ENCODE measurements at regions not wholly inside any gene's neighbourhood (a gene's known extent, or its start where the extent isn't known, plus 50 kb on each side); places are given as distances from the start of the nearest gene placed in this dataset.

DNA sequence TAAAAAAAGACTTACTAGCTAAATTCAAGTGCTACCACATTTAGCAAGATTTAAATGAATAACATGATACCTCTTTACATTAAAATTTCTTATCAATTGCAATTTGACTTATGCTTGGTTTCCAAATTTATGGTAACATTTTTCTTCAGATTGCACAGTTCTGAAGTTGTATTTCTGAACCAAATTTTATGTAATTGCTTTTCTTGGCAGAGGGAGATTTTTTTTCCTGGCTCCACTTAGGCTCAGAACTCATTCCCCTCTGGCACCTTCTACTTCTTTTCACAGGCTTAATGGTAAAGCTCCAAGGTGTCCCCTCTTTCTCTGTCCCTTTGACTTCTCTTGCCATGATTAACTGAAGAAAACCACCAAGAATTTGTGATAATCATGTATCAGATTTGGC lies 99.8 kb upstream of the TMTC1 start:
- H3K9me3 ChIP-seq (ENCODE audit: control insufficient read depth in 4 of 4, low read length in 3 of 4): no peaks in the 10 kb centered on the region
- H3K4me3 ChIP-seq (ENCODE audit: low read depth in 1 of 3, low read length in 3 of 3): no peak overlapping the region
- no peaks in the 10 kb centered on the region for H3K36me3 ChIP-seq (ENCODE audit: control insufficient read depth in 4 of 4, insufficient read depth in 3 of 4, low read depth in 1 of 4, low read length in 3 of 4)
- H3K27ac ChIP-seq (ENCODE audit: low read depth in 1 of 2, low read length in 2 of 2): no peak overlapping the region
- no peak overlapping the region for H3K9ac ChIP-seq (ENCODE audit: low read depth in 1 of 2, low read length in 2 of 2)
- TF ChIP-seq HNF4G (IDR thresholded peaks at IDR 0.05): no peak
- TF ChIP-seq FOXA1 (IDR thresholded peaks at IDR 0.05): no peak
- TF ChIP-seq, protein P1, sequence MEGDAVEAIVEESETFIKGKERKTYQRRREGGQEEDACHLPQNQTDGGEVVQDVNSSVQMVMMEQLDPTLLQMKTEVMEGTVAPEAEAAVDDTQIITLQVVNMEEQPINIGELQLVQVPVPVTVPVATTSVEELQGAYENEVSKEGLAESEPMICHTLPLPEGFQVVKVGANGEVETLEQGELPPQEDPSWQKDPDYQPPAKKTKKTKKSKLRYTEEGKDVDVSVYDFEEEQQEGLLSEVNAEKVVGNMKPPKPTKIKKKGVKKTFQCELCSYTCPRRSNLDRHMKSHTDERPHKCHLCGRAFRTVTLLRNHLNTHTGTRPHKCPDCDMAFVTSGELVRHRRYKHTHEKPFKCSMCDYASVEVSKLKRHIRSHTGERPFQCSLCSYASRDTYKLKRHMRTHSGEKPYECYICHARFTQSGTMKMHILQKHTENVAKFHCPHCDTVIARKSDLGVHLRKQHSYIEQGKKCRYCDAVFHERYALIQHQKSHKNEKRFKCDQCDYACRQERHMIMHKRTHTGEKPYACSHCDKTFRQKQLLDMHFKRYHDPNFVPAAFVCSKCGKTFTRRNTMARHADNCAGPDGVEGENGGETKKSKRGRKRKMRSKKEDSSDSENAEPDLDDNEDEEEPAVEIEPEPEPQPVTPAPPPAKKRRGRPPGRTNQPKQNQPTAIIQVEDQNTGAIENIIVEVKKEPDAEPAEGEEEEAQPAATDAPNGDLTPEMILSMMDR (IDR thresholded peaks at IDR 0.05; ENCODE audit: low read depth, low read length, missing input control): no peak
- no peak for TF ChIP-seq EGR1 (IDR thresholded peaks at IDR 0.05; ENCODE audit: low read depth in 2 of 2)
- no peak for TF ChIP-seq TAF1 (conservative IDR thresholded peaks at IDR 0.05)
- TF ChIP-seq, protein P2, sequence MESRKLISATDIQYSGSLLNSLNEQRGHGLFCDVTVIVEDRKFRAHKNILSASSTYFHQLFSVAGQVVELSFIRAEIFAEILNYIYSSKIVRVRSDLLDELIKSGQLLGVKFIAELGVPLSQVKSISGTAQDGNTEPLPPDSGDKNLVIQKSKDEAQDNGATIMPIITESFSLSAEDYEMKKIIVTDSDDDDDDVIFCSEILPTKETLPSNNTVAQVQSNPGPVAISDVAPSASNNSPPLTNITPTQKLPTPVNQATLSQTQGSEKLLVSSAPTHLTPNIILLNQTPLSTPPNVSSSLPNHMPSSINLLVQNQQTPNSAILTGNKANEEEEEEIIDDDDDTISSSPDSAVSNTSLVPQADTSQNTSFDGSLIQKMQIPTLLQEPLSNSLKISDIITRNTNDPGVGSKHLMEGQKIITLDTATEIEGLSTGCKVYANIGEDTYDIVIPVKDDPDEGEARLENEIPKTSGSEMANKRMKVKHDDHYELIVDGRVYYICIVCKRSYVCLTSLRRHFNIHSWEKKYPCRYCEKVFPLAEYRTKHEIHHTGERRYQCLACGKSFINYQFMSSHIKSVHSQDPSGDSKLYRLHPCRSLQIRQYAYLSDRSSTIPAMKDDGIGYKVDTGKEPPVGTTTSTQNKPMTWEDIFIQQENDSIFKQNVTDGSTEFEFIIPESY (IDR thresholded peaks at IDR 0.05): no peak
- no peak for TF ChIP-seq SP1 (IDR thresholded peaks at IDR 0.05)
- TF ChIP-seq RXRA (IDR thresholded peaks at IDR 0.05): no peak
- no peak for TF ChIP-seq GABPA (IDR thresholded peaks at IDR 0.05 in 1 of 2, conservative IDR thresholded peaks at IDR 0.05 in 1 of 2)
- TF ChIP-seq, protein P3, sequence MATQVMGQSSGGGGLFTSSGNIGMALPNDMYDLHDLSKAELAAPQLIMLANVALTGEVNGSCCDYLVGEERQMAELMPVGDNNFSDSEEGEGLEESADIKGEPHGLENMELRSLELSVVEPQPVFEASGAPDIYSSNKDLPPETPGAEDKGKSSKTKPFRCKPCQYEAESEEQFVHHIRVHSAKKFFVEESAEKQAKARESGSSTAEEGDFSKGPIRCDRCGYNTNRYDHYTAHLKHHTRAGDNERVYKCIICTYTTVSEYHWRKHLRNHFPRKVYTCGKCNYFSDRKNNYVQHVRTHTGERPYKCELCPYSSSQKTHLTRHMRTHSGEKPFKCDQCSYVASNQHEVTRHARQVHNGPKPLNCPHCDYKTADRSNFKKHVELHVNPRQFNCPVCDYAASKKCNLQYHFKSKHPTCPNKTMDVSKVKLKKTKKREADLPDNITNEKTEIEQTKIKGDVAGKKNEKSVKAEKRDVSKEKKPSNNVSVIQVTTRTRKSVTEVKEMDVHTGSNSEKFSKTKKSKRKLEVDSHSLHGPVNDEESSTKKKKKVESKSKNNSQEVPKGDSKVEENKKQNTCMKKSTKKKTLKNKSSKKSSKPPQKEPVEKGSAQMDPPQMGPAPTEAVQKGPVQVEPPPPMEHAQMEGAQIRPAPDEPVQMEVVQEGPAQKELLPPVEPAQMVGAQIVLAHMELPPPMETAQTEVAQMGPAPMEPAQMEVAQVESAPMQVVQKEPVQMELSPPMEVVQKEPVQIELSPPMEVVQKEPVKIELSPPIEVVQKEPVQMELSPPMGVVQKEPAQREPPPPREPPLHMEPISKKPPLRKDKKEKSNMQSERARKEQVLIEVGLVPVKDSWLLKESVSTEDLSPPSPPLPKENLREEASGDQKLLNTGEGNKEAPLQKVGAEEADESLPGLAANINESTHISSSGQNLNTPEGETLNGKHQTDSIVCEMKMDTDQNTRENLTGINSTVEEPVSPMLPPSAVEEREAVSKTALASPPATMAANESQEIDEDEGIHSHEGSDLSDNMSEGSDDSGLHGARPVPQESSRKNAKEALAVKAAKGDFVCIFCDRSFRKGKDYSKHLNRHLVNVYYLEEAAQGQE (IDR thresholded peaks at IDR 0.05): no peak
- TF ChIP-seq RAD21 (IDR thresholded peaks at IDR 0.05): no peak
- DNase-seq (ENCODE audit: low spot score): no peak
- no peaks in the 10 kb centered on the region for H3K4me1 ChIP-seq (ENCODE audit: control insufficient read depth in 4 of 4, insufficient read depth in 4 of 4, low read length in 3 of 4)
- H3K27me3 ChIP-seq (ENCODE audit: control insufficient read depth in 4 of 4, insufficient read depth in 4 of 4, low read length in 3 of 4): no peaks in the 10 kb centered on the region

DNA sequence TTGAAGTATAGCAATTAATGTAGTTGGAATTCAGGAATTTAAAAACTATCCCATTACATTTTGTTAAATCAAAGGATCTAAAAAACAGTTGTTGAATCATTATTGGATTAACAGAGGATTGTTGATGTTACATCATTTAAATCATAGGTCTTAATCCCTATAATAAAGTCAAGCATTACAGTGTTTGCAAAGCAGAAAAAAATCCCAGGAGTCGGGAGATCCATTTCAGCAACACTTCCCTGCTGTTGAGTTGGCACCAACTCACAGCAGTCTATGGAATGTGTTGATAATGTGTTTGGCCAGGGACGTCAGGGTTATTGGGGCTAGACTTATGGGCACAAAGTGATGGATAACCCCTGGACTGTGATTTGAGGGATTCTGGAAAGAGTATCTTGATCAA lies 99.1 kb upstream of the TMTC1 start:
- Histone ChIP-seq H3K4me3 (ENCODE audit: low read depth in 1 of 3, low read length in 3 of 3) (no peak overlapping the region), H3K36me3 (ENCODE audit: control insufficient read depth in 4 of 4, insufficient read depth in 3 of 4, low read depth in 1 of 4, low read length in 3 of 4) (no peaks in the 10 kb centered on the region), H3K27ac (ENCODE audit: low read depth in 1 of 2, low read length in 2 of 2) (no peak overlapping the region), H3K4me1 (ENCODE audit: control insufficient read depth in 4 of 4, insufficient read depth in 4 of 4, low read length in 3 of 4) (no peaks in the 10 kb centered on the region), H3K9ac (ENCODE audit: low read depth in 1 of 2, low read length in 2 of 2) (no peak overlapping the region), H3K27me3 (ENCODE audit: control insufficient read depth in 4 of 4, insufficient read depth in 4 of 4, low read length in 3 of 4) (no peaks in the 10 kb centered on the region), H3K9me3 (ENCODE audit: control insufficient read depth in 4 of 4, low read length in 3 of 4) (no peaks in the 10 kb centered on the region)
- WGBS: 57% methylated on average over 2 of the region's 2 CpGs
- no peak for DNase-seq (ENCODE audit: low spot score)
- TF ChIP-seq RXRA (IDR thresholded peaks at IDR 0.05) (no peak), JUND (IDR thresholded peaks at IDR 0.05) (no peak), NR2F2 (IDR thresholded peaks at IDR 0.05) (no peak), YY1 (IDR thresholded peaks at IDR 0.05) (no peak), TAF1 (conservative IDR thresholded peaks at IDR 0.05) (no peak), FOXA1 (IDR thresholded peaks at IDR 0.05) (no peak), HNF4A (conservative IDR thresholded peaks at IDR 0.05) (no peak), SP1 (IDR thresholded peaks at IDR 0.05) (no peak), FOXA2 (IDR thresholded peaks at IDR 0.05) (no peak), RAD21 (IDR thresholded peaks at IDR 0.05) (no peak)
- TF ChIP-seq, protein P4, sequence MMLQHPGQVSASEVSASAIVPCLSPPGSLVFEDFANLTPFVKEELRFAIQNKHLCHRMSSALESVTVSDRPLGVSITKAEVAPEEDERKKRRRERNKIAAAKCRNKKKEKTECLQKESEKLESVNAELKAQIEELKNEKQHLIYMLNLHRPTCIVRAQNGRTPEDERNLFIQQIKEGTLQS (IDR thresholded peaks at IDR 0.05): no peak
- TF ChIP-seq, protein P2 (IDR thresholded peaks at IDR 0.05): no peak
- TF ChIP-seq, protein P1 (IDR thresholded peaks at IDR 0.05; ENCODE audit: low read depth, low read length, missing input control): no peak
- TF ChIP-seq, protein P5, sequence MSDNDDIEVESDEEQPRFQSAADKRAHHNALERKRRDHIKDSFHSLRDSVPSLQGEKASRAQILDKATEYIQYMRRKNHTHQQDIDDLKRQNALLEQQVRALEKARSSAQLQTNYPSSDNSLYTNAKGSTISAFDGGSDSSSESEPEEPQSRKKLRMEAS (IDR thresholded peaks at IDR 0.05): no peak
